ENCODE measurements at regions not wholly inside any gene's neighbourhood (a gene's known extent, or its start where the extent isn't known, plus 50 kb on each side); places are given as distances from the start of the nearest gene placed in this dataset.

DNA sequence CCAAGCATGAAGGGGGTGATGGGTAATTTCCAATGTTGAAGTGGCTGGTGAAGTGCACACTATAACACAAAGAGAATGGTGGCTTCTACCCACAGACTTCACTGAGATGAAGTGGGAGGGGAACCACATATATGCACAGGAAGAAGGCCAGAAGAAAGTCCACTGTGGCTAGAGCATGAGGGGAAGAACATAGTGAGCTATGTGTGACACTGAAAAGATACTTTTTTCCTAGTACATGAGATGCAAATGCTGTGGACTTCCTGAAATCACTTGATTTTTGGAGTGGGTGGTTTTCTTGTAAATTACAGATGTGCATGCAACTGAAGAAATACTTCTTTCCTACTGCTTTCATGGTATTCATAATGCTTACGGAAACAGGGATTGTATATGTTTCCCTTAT lies 115.6 kb upstream of the PHYHIPL start:
- Histone ChIP-seq H3K4me3 (replicated peaks; ENCODE audit: low read depth, low read length) (no peak overlapping the region), H3K27me3 (replicated peaks; ENCODE audit: control insufficient read depth, insufficient read depth, low read length) (peaks cover 3% of the 10 kb centered on the region; the same call in 1 of the 2 replicates), H3K36me3 (ENCODE audit: control insufficient read depth, insufficient read depth, low read length) (no peaks in the 10 kb centered on the region)
- DNase-seq (ENCODE audit: extremely low read depth, insufficient read length), result peak; percentile 17
- TF ChIP-seq, protein P1, sequence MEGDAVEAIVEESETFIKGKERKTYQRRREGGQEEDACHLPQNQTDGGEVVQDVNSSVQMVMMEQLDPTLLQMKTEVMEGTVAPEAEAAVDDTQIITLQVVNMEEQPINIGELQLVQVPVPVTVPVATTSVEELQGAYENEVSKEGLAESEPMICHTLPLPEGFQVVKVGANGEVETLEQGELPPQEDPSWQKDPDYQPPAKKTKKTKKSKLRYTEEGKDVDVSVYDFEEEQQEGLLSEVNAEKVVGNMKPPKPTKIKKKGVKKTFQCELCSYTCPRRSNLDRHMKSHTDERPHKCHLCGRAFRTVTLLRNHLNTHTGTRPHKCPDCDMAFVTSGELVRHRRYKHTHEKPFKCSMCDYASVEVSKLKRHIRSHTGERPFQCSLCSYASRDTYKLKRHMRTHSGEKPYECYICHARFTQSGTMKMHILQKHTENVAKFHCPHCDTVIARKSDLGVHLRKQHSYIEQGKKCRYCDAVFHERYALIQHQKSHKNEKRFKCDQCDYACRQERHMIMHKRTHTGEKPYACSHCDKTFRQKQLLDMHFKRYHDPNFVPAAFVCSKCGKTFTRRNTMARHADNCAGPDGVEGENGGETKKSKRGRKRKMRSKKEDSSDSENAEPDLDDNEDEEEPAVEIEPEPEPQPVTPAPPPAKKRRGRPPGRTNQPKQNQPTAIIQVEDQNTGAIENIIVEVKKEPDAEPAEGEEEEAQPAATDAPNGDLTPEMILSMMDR (IDR thresholded peaks at IDR 0.05; ENCODE audit: insufficient read depth, low read length, poor library complexity, severe bottlenecking), result no peak

DNA sequence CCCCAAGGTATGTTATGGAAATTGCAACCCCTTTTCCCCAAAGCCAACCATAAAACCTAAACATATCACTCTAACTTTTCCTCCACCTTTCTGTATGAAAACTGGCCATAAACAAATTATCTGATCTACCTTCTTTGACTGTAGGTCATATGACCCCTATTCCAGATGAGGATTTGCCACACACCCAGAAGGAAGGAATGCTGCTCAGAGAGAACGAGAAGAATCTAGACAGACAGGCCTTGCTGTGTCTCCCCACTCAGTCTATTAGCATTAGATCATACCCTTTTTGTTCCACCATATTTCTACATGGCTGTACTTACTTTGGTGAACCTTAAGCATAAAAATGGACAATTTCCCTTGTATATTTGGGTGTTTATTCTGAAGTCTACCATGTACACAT lies 113.0 kb upstream of the PHYHIPL start:
- Histone ChIP-seq H3K27me3 (replicated peaks; ENCODE audit: control insufficient read depth, insufficient read depth, low read length) (no peaks in the 10 kb centered on the region), H3K4me3 (replicated peaks; ENCODE audit: low read depth, low read length) (no peak overlapping the region), H3K36me3 (ENCODE audit: control insufficient read depth, insufficient read depth, low read length) (no peaks in the 10 kb centered on the region)
- DNase-seq (ENCODE audit: extremely low read depth, insufficient read length), result no peak
- TF ChIP-seq, protein P1 (IDR thresholded peaks at IDR 0.05; ENCODE audit: insufficient read depth, low read length, poor library complexity, severe bottlenecking), result no peak

DNA sequence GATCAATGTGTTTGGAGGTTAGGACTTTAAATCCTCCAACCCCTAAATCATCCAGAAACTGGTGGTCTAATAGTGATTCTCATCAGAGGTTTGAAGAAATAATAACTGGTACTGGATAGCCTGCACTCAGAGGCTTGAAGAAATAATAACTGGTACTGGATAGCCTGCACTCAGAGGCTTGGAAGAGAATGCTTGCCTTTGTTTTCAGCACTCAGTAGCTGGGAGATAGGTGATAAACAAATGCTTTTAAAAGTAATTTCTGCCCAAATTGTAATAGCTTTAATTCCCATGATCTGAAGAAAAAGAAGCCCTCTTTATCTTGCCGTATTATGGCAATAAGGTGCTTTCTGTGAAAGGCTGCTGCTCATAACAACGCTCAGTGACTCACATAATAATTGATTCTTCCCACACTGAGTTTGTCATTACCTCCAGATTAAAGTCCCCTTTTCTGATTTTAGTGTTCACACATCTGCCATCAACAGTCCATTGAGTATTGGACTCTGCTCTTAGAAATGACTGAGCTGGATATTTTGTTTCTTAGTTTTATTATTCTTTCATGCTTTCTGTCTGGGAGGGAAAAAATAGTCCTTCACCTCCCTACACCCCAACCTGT lies 112.3 kb upstream of the PHYHIPL start:
- no peak for DNase-seq (ENCODE audit: extremely low read depth, insufficient read length)
- Histone ChIP-seq H3K27me3 (replicated peaks; ENCODE audit: control insufficient read depth, insufficient read depth, low read length) (no peaks in the 10 kb centered on the region), H3K4me3 (replicated peaks; ENCODE audit: low read depth, low read length) (no peak overlapping the region), H3K36me3 (ENCODE audit: control insufficient read depth, insufficient read depth, low read length) (no peaks in the 10 kb centered on the region)
- TF ChIP-seq, protein P1 (IDR thresholded peaks at IDR 0.05; ENCODE audit: insufficient read depth, low read length, poor library complexity, severe bottlenecking), result no peak

DNA sequence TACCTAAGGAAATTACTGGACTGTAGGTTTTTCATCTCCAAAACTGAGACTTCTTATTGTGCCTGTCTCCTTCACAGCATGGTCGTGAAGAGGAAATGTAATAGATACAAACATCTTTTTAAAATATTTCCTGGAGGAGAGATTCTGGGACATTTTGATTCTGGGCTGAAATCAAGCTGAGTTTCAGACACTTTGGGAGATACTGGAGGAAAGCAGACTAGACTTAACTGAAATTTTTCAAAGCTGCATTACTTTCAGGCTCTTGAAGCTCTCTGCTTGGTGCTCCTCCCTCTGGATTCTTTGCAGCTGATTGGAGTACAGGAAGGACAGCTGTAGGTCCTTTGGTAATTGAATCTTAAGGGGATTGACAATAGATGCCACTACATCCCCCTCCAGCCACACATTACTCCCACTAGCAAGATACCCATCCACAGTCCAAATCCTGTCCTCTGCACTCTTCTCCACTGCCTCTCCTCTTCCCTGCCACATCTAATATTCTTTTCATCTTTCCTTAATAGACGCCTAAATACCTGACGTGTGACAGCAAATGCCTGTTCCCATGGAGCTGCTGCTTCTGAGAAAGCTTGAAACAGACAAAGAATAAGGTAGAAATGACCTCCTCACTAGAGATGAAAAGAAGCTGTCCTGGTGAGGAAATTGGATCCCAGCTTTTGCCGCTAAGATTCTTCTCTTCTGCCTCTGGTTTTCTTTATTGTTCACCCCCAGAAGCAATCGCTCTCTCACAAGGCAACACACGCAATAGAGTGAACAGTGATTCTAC lies 111.5 kb upstream of the PHYHIPL start:
- Histone ChIP-seq H3K4me3 (replicated peaks; ENCODE audit: low read depth, low read length) (no peak overlapping the region), H3K36me3 (ENCODE audit: control insufficient read depth, insufficient read depth, low read length) (no peaks in the 10 kb centered on the region), H3K27me3 (replicated peaks; ENCODE audit: control insufficient read depth, insufficient read depth, low read length) (no peaks in the 10 kb centered on the region)
- TF ChIP-seq, protein P1 (IDR thresholded peaks at IDR 0.05; ENCODE audit: insufficient read depth, low read length, poor library complexity, severe bottlenecking), result no peak
- DNase-seq (ENCODE audit: extremely low read depth, insufficient read length), result no peak

DNA sequence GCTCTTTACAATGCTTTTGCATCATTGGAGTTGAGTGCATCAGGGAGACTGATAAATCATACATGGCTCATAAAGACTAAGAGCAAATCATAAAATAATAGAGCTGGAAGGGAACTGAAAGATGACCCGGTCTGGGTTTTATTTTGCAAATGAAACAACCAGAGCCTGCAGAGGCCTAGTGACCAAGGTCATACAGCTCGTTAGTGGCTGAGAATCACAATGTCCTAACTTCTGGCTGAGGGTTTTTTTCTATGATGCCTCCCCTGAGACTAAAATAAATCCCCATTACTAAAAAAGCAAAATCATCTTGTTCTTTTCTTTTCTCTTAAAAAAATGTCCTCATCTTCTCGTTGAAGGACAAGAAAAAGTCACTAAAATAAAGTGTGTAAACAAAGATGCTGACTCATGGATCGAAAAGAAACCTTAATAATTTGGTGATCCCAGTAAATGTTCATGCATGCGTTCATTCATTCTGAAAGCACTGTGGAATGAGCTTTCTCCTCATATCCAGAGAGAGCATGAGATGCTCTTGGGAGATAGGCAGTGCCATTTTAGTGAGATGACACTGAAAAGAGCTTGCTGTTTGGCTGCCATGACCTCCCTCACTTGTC lies 107.8 kb upstream of the PHYHIPL start:
- no peaks in the 10 kb centered on the region for H3K36me3 ChIP-seq (ENCODE audit: control insufficient read depth, insufficient read depth, low read length)
- no peak for DNase-seq (ENCODE audit: extremely low read depth, insufficient read length)
- H3K27me3 ChIP-seq (replicated peaks; ENCODE audit: control insufficient read depth, insufficient read depth, low read length), result no peaks in the 10 kb centered on the region
- no peak overlapping the region for H3K4me3 ChIP-seq (replicated peaks; ENCODE audit: low read depth, low read length)
- TF ChIP-seq, protein P1 (IDR thresholded peaks at IDR 0.05; ENCODE audit: insufficient read depth, low read length, poor library complexity, severe bottlenecking), result no peak

Measured in GM06990 (cell line).